A549 (cell line): ENCODE measurements at regions not wholly inside any gene's neighbourhood (a gene's known extent, or its start where the extent isn't known, plus 50 kb on each side); places are given as distances from the start of the nearest gene placed in this dataset.

ENCODE experiments used
- ATAC-seq, 2 experiments: fragments of 200-7000 bp in 1 of 2; fragments of >200 bp in 1 of 2; cut with Nextera tagmentation in 1 of 2; cut with Tn5 transposase in 1 of 2; 3 replicates each; pipeline versions ENCODE4 v1.8.0 to v1.9.1; 2018 to 2020; ENCODE audit warnings: mild to moderate bottlenecking in 1 of 2, moderate library complexity in 1 of 2
- CTCF ChIA-PET: fragments of 300-600 bp; sonication (Branson Sonifier 250); formaldehyde crosslinking; extraction: SDS; loops from one replicate; lab custom pipeline; 2021; ENCODE audit warnings: antibody characterized with exemption, inconsistent platforms; lab: Yijun Ruan, JAX
- POLR2A ChIA-PET: fragments of 350-600 bp; formaldehyde crosslinking; extraction: SDS; loops from one replicate; lab custom pipeline; 2021; ENCODE audit warnings: antibody characterized with exemption, inconsistent platforms; lab: Yijun Ruan, JAX
- DNase-seq, 2 experiments: peaks; one replicate each; pipeline versions ENCODE4 v3.0.0 to v3.0.0-alpha.2; 2011 to 2016; ENCODE audit warnings: low read depth in 1 of 2, low spot score in 1 of 2
- FAIRE-seq: peaks from 2 replicates; lab custom pipeline; 2011; peaks lifted over from hg19 to GRCh38; lab: Jason Lieb, UNC
- H3K27ac ChIP-seq, 2 experiments: fragments of >200 bp; sonication (Bioruptor Twin); formaldehyde crosslinking; 3 replicates each; pipeline ENCODE4 v1.5.1; 2016 to 2017
- H3K4me1 ChIP-seq: fragments of >200 bp; sonication (Bioruptor Twin); formaldehyde crosslinking; 3 replicates; pipeline ENCODE4 v1.6.1; 2016
- H3K4me2 ChIP-seq: fragments of >200 bp; sonication (Bioruptor Twin); formaldehyde crosslinking; 3 replicates; pipeline ENCODE4 v1.6.1; 2016
- H3K4me3 ChIP-seq: fragments of >200 bp; sonication (Bioruptor Twin); formaldehyde crosslinking; 3 replicates; pipeline ENCODE4 v1.5.1; 2016
- H3K9me3 ChIP-seq: fragments of >200 bp; sonication (Bioruptor Twin); formaldehyde crosslinking; 3 replicates; pipeline ENCODE4 v1.6.1; 2016
- BHLHE40 ChIP-seq: IDR thresholded peaks from 2 replicates; pipeline ENCODE4 v1.6.1; 2012; ENCODE audit warnings: low read depth, low read length, inconsistent platforms
- CBX2 ChIP-seq: fragments of 200-600 bp; sonication (generic); IDR thresholded peaks from 2 replicates; pipeline ENCODE4 v1.6.1; 2016; ENCODE audit warnings: low read depth, mild to moderate bottlenecking, borderline replicate concordance
- CBX8 ChIP-seq: fragments of 200-600 bp; sonication (generic); IDR thresholded peaks from 2 replicates; pipeline ENCODE4 v1.6.1; 2016
- CEBPB ChIP-seq, 2 experiments: fragments of >200 bp in 1 of 2; sonication (Bioruptor Twin) in 1 of 2; formaldehyde crosslinking in 1 of 2; IDR thresholded peaks; 2 replicates each; pipeline ENCODE4 v1.6.1; 2012 to 2016
- CHD2 ChIP-seq: fragments of 150-350 bp; IDR thresholded peaks from 2 replicates; pipeline ENCODE4 v1.6.1; 2014; ENCODE audit warnings: low read length; ENCODE audit not compliant: partially characterized antibody
- FOSB ChIP-seq: fragments of 250-450 bp; sonication (Bioruptor Pico); IDR thresholded peaks from 2 replicates; pipeline ENCODE4 v1.5.0; 2020; ENCODE audit warnings: mild to moderate bottlenecking, moderate library complexity
- GATA3 ChIP-seq: IDR thresholded peaks from 2 replicates; pipeline ENCODE4 v1.6.1; 2012; ENCODE audit warnings: borderline replicate concordance
- JUN ChIP-seq, 2 experiments: fragments of >200 bp; sonication (Bioruptor Twin); formaldehyde crosslinking; IDR thresholded peaks; 2 replicates in 1 of 2; 3 replicates in 1 of 2; pipeline ENCODE4 v1.6.1; 2016 to 2017
- JUNB ChIP-seq: fragments of >200 bp; sonication (Bioruptor Twin); formaldehyde crosslinking; IDR thresholded peaks from 2 replicates; pipeline ENCODE4 v1.6.1; 2016
- KDM1A ChIP-seq: fragments of 200-600 bp; sonication (generic); IDR thresholded peaks from 2 replicates; pipeline ENCODE4 v1.6.1; 2016; ENCODE audit warnings: low read depth, mild to moderate bottlenecking
- KDM5A ChIP-seq: fragments of 200-600 bp; sonication (generic); IDR thresholded peaks from 2 replicates; pipeline ENCODE4 v1.6.1; 2016; ENCODE audit warnings: antibody characterized with exemption, mild to moderate bottlenecking
- MAFK ChIP-seq: fragments of 450-650 bp; IDR thresholded peaks from 2 replicates; pipeline ENCODE4 v1.6.1; 2014; ENCODE audit not compliant: partially characterized antibody
- MAZ ChIP-seq: fragments of 150-350 bp; IDR thresholded peaks from 2 replicates; pipeline ENCODE4 v1.6.1; 2014; ENCODE audit warnings: antibody characterized with exemption, low read depth, low read length, borderline replicate concordance
- NFE2L2 ChIP-seq: fragments of 150-350 bp; conservative IDR thresholded peaks from 2 replicates; pipeline ENCODE4 v1.6.1; 2014; ENCODE audit warnings: low read length
- POLR2A ChIP-seq: IDR thresholded peaks from 2 replicates; pipeline ENCODE4 v1.6.1; 2012; ENCODE audit warnings: mild to moderate bottlenecking, low read length
- POLR2AphosphoS2 ChIP-seq: conservative IDR thresholded peaks from 2 replicates; pipeline ENCODE4 v1.6.1; 2012; ENCODE audit warnings: low read length, improper control_type of control experiment, inconsistent platforms
- RARB ChIP-seq: fragments of 250-450 bp; sonication (Bioruptor Pico); IDR thresholded peaks from 2 replicates; pipeline ENCODE4 v1.8.0; 2021; ENCODE audit warnings: mild to moderate bottlenecking, moderate library complexity
- RNF2 ChIP-seq: fragments of 200-600 bp; sonication (generic); IDR thresholded peaks from 2 replicates; pipeline ENCODE4 v1.6.1; 2016; ENCODE audit warnings: low read depth, mild to moderate bottlenecking, antibody characterized with exemption, moderate library complexity, borderline replicate concordance
- ZC3H11A ChIP-seq: fragments of 450-650 bp; IDR thresholded peaks from 2 replicates; pipeline ENCODE4 v1.6.1; 2014; ENCODE audit warnings: antibody characterized with exemption, mild to moderate bottlenecking
- ZNF302 ChIP-seq: fragments of 250-450 bp; sonication (Bioruptor Pico); IDR thresholded peaks from 2 replicates; pipeline ENCODE4 v1.9.0; 2021; ENCODE audit warnings: inconsistent platforms, mild to moderate bottlenecking, moderate library complexity
- ZSCAN20 ChIP-seq: fragments of 250-450 bp; sonication (Bioruptor Pico); IDR thresholded peaks from 2 replicates; pipeline ENCODE4 v1.8.0; 2022; ENCODE audit warnings: mild to moderate bottlenecking, moderate library complexity
- WGBS: methylation state at CpG from one replicate; pipeline ENCODE4 v1.1.6; 2017; ENCODE audit errors: missing lambda C conversion rate; 5-methylcytosine and 5-hydroxymethylcytosine counted together
- TF ChIP-seq, protein P1 (sequence below): fragments of 450-650 bp; IDR thresholded peaks from 2 replicates; pipeline ENCODE4 v1.6.1; 2014; ENCODE audit warnings: antibody characterized with exemption
- TF ChIP-seq, protein P2 (sequence below): fragments of 200-600 bp; sonication (generic); IDR thresholded peaks from 2 replicates; pipeline ENCODE4 v1.6.1; 2016; ENCODE audit warnings: antibody characterized with exemption, mild to moderate bottlenecking, moderate library complexity
- TF ChIP-seq, protein P3 (sequence below): fragments of 250-450 bp; sonication (Bioruptor Pico); IDR thresholded peaks from 2 replicates; pipeline ENCODE4 v1.5.0; 2020; ENCODE audit warnings: low read depth, mild to moderate bottlenecking, moderate library complexity

DNA sequence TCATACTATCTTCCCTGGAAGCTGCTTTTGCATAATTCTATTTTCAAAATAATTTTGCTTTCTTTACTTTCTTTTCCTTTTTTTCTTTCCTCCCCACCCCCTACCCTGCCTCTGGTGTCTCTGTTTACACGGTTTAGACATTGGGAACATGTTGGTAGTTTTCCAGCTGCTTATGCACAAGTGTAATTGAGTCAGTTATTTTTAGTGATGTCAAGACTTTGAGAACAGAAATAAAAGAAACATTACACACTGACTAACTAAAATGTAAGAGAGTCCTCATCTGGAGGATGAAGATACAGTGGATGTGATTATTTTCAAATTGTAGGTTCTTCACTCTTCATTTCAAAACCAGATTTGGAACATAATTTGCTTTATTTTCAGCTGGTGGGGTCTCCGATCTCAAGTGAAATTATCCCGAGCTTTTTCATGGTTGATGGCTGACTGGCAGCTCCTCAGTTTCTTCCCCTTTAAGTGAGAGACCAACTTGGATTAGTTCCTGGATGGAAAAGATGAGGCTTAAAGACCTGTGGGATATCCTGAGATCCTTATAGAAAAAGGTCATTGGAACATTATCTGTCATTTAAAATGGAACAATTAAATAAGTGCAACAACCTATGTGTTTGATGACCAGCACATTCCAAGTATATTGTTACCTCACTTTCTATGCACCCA, 154.4 kb upstream of the ZNF462 start:
- Histone ChIP-seq H3K9me3 (no peaks in the 10 kb centered on the region), H3K4me2 (0 out of 3 replicates have a peak overlapping the region, but pooled peaks have one; percentile 16), H3K27ac (no peak overlapping the region), H3K4me3 (no peak overlapping the region), H3K4me1 (no peaks in the 10 kb centered on the region)
- 32% methylated on average over 3 of the region's 3 CpGs for WGBS
- CTCF ChIA-PET, result no interaction called here
- TF ChIP-seq FOSB (CRISPR knock-in tag) (no peak), NFE2L2 (no peak), KDM5A (no peak), BHLHE40 (no peak), GATA3 (no peak), RNF2 (no peak), JUN (IDR thresholded peaks at IDR 0.05) (no peak), MAFK (no peak), MAZ (no peak), KDM1A (no peak), ZNF302 (no peak), JUNB (no peak), RARB (CRISPR knock-in tag) (no peak), POLR2AphosphoS2 (no peak), ZC3H11A (no peak), CEBPB (IDR thresholded peaks at IDR 0.05) (no peak)
- TF ChIP-seq, protein P1, sequence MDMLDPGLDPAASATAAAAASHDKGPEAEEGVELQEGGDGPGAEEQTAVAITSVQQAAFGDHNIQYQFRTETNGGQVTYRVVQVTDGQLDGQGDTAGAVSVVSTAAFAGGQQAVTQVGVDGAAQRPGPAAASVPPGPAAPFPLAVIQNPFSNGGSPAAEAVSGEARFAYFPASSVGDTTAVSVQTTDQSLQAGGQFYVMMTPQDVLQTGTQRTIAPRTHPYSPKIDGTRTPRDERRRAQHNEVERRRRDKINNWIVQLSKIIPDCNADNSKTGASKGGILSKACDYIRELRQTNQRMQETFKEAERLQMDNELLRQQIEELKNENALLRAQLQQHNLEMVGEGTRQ, result no peak
- TF ChIP-seq, protein P2, sequence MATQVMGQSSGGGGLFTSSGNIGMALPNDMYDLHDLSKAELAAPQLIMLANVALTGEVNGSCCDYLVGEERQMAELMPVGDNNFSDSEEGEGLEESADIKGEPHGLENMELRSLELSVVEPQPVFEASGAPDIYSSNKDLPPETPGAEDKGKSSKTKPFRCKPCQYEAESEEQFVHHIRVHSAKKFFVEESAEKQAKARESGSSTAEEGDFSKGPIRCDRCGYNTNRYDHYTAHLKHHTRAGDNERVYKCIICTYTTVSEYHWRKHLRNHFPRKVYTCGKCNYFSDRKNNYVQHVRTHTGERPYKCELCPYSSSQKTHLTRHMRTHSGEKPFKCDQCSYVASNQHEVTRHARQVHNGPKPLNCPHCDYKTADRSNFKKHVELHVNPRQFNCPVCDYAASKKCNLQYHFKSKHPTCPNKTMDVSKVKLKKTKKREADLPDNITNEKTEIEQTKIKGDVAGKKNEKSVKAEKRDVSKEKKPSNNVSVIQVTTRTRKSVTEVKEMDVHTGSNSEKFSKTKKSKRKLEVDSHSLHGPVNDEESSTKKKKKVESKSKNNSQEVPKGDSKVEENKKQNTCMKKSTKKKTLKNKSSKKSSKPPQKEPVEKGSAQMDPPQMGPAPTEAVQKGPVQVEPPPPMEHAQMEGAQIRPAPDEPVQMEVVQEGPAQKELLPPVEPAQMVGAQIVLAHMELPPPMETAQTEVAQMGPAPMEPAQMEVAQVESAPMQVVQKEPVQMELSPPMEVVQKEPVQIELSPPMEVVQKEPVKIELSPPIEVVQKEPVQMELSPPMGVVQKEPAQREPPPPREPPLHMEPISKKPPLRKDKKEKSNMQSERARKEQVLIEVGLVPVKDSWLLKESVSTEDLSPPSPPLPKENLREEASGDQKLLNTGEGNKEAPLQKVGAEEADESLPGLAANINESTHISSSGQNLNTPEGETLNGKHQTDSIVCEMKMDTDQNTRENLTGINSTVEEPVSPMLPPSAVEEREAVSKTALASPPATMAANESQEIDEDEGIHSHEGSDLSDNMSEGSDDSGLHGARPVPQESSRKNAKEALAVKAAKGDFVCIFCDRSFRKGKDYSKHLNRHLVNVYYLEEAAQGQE, result no peak
- POLR2A ChIA-PET, result no interaction called here
- DNase-seq (no peak), ATAC-seq (no peak), FAIRE-seq (no peak)

DNA sequence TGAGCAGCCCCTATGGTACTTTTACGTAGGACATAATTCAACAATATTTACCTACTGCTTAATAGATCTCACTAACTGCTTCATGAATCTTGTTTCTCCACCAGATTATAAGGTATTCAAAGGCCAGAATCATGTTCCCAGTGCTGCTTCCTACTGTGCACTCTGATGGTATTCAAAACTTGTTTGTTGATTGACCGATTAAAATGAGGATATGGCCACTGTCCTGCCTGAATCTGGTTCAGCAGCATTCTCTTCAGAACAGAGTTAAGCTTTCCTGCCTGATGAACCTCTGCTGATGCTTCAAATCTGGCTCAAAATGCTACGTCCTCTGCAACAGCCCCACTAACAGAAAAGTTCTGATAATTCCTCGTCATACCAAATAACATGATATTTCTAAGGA, 150.7 kb upstream of the ZNF462 start:
- CTCF ChIA-PET, result no interaction called here
- H3K4me1 ChIP-seq, result peaks cover 9% of the 10 kb centered on the region; the same call in 2 of the 3 replicates
- ATAC-seq, result no peak
- TF ChIP-seq, protein P3, sequence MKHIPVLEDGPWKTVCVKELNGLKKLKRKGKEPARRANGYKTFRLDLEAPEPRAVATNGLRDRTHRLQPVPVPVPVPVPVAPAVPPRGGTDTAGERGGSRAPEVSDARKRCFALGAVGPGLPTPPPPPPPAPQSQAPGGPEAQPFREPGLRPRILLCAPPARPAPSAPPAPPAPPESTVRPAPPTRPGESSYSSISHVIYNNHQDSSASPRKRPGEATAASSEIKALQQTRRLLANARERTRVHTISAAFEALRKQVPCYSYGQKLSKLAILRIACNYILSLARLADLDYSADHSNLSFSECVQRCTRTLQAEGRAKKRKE (CRISPR knock-in tag), result no peak
- no peak for TF ChIP-seq ZNF302
- no peak for TF ChIP-seq CBX8
- TF ChIP-seq CHD2, result no peak
- no peak for TF ChIP-seq ZSCAN20
- TF ChIP-seq CBX2, result no peak
- TF ChIP-seq POLR2A, result no peak
- TF ChIP-seq, all 56 proteins: peak for 0
- H3K4me3 ChIP-seq, result no peak overlapping the region
- no peak overlapping the region for H3K4me2 ChIP-seq
- H3K27ac ChIP-seq, result no peak overlapping the region
- POLR2A ChIA-PET, result no interaction called here
- H3K9me3 ChIP-seq, result no peaks in the 10 kb centered on the region
- DNase-seq (no peak), FAIRE-seq (no peak)
- 53% methylated on average over 4 of the region's 4 CpGs for WGBS
